D341Med (cell line): ENCODE measurements at regions not wholly inside any gene's neighbourhood (a gene's known extent, or its start where the extent isn't known, plus 50 kb on each side); places are given as distances from the start of the nearest gene placed in this dataset.
"Not testable (repeated sequence)": the region's sequence is repeated elsewhere in the genome, so short reads cannot be mapped to it uniquely, and the experiment has no call there.

Source experiments
- DNase-seq: peaks from one replicate; pipeline ENCODE4 v3.0.0; 2012; ENCODE audit warnings: low spot score

- no peak for DNase-seq
Observed at GRCh38 chr12:46571608-46572007, 199.0 kb upstream of the SLC38A2 start.

- no peak for DNase-seq
Observed at GRCh38 chr12:46569826-46570439, 197.4 kb upstream of the SLC38A2 start.

- no peak for DNase-seq
Observed at GRCh38 chr12:46567667-46568066, 195.1 kb upstream of the SLC38A2 start.

DNA sequence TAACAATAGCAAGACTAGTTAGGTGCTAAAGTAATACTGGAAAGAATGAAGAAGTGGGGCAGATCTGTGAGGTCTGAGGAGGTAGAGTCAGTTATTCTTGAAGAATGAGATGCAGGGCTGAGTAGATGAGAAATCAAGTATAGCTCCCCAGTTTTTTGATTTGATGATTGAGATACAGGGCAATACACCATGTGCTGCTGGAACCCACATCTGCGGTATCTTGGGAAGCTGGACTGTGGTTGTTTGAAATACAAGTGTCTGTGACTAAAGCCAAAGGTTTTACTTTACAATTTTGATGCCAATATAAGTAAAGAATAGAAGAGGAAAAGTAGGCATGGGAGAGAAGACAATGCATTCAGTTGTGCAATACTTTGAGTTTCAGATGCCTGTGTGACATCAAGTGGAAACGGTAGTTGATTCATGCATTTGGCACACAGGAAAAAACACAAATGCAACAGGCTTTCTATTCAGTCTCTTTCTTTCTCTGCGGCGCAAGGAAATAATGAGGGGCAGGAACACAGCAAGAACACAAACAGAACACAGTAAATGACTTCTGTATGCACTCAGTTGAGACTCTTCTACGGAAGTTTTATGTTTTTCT lies 190.2 kb upstream of the SLC38A2 start:
- DNase-seq, result no peak

- DNase-seq, result not testable (repeated sequence)
Observed at GRCh38 chr12:46561769-46562624, 189.4 kb upstream of the SLC38A2 start.

DNA sequence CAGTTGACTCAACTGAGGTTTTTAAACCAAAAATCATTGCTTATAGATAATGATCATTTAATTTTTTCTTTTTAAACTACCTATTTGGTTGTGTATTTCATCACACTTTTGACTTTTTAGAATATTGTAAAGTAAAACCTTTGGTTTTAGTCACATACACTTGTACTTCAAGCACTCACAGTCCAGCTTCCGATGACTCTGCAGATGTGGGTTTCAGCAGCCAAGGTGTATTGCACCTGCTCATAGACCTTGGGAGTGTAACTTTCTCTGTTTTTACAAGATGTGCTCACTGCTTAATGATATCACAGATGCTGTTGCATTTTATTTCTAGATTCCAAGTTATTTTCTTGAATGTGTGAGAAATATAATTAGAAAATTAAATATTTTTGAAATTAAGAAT lies 188.3 kb upstream of the SLC38A2 start:
- DNase-seq, result no peak

DNA sequence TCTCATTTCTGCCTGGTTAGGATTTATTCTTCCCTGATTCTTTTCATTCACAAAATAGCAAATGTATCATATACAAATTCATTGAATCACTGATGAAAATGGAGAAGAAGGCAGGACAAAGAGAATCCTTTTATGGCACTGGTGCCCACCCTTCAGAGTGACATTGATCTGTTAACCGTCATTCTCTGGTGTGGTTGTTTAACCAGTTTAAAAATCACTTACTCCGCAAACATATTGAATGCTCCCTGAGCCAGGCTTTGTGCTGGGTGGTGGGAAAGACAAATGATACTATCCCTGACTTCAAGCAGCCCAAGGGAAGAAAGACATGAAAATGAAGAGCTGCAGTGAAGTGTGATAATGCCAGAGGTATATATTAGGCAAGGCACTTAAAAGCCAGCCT lies 187.5 kb upstream of the SLC38A2 start:
- DNase-seq, result no peak

- no peak for DNase-seq
Observed at GRCh38 chr12:46559311-46559710, 186.7 kb upstream of the SLC38A2 start.

- no peak for DNase-seq
Observed at GRCh38 chr12:46558677-46559076, 186.1 kb upstream of the SLC38A2 start.

DNA sequence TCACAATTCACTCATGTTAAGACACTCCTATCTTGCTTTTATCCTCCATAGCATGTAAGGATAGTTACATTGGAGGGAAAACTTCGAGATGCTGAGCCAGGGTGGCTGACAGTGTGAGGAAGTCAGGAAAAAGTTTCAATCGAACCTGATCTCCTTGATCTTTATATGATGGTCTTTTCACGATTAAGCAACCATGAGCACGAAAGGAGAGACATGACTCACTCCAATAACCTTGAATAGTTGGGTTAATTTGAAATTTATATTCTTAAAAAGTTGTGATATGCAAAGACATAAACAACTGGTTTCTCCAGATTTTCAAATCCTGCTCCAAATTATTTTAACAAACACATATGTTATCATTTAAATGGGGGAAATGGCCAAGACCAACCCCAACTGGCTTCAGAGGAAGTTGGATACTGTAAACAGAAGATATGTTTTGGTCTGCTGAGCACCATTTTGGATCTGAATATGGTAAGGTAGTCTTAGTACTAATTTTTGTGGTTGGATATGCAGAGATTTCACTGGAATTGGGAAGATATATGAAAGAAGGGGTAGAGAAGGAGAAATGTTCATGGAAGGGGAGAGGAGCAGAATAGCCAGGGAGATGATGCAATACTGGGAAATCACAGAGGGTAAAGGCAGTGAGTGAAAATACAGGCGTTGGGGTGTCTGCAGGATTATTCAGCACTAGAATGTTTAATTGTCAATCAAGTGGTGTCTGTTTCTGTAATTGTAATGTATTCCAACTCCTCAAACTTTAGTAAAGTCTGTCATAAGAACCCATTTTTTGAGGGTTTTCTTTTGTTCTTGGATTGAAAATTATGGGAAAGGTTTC lies 185.2 kb upstream of the SLC38A2 start:
- no peak for DNase-seq

DNA sequence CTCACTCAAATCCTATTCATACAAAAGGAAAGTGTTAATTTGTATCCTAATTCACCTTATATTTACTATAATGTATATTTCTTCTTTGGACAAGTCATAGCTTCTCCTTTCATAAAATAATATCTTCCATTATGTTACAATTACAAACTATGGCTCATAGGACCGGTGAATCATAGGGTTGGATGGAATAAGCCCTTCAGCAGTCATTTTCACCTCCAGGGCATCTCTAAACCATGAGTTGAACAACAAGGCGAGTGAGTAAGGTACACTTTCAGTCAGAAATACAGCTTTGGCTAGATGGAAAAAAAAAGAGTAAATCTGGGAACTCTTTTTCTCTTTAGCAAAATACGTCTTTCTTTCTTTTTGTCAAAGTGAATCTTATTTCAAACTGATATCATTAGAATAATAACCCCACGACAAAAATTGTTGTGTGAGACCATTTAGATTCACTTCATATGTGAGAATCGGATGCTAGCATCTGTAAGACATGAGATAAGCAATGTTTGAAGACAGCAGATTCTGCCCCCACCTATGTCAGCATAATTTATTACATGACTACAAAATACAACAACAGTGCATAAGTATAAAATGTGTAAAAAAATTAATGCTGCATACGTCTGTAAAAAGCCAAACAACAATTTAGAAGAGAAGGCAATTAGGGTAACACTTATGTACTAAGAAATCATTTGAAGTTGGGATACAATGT lies 184.4 kb upstream of the SLC38A2 start:
- no peak for DNase-seq

DNA sequence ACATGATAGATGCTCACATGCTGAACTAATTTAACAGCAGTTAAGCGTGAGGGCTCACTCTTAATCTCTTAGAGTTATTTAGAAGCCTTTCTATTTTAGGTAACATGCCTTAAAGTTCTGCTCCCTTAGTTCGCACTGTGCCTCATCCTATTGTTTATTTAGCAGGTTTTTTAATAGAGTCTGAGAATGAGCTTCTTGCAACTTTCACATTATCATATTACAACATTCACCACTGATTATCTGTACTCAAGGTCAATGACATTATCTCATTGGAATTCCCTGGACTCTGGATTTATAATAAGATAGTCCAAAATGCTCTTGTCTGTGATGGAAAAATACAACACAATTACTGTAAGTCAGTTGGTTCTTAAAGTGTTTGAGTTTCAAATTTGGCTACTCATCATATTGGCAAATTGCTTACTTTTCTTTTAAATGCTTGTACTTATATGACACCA lies 183.6 kb upstream of the SLC38A2 start:
- DNase-seq, result no peak

DNA sequence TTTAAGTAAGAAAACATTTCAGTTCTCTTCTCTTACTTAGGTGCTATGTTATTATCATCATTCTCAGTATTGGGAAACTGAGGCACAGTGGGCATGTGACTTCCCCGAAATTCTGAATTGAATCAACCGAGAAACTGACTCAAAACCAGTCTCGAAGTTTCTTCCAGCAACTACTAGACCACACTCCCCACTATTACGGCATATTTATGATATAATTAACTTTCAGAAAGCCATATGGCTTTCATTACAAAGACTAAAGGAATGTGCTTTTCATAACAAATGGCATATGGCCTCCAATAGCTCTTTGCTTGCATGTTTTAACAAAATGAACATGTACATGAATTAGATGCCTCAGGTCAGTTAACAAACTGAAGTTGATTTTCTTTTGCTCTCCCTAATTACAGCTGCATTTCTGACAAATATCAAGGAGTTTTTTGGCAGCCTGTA lies 182.9 kb upstream of the SLC38A2 start:
- no peak for DNase-seq

- no peak for DNase-seq
Observed at GRCh38 chr12:46554460-46554859, 181.9 kb upstream of the SLC38A2 start.

DNA sequence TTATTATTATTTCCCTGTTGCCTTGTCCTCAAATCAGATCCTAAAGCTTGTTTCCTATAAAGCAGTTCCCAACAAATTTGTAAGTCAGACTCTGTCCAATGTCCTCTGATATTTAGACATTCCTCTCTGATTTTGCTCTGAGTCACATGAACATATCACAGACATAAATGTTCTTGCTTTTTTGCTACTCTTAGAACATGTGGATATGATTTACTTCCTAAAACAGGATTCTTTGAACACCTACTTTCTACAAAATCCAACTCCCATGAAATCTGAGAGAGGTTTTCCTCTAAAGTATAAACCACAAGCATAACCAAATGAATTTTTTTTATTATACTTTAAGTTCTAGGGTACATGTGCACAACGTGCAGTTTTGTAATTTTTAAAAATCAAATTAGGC lies 181.3 kb upstream of the SLC38A2 start:
- no peak for DNase-seq

DNA sequence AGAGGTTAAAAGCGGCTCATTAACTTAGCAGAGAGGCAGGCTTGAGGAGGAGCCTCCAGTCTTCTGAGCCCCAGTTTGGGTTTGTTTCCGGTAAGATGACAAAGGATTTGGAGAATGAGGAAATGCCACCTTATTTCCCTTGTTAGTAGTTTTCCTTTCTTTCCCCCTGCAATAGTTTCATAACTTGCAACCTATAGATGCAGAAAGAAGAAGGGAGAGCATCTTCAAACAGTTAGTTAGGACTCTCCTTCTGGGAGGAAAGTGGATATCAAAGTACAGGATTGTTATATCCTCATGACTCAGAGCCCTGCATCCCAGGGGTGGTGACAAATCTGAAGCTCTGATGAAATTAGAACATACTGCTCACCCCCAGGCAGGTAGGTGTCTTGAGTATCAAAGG lies 180.7 kb upstream of the SLC38A2 start:
- DNase-seq, result no peak

DNA sequence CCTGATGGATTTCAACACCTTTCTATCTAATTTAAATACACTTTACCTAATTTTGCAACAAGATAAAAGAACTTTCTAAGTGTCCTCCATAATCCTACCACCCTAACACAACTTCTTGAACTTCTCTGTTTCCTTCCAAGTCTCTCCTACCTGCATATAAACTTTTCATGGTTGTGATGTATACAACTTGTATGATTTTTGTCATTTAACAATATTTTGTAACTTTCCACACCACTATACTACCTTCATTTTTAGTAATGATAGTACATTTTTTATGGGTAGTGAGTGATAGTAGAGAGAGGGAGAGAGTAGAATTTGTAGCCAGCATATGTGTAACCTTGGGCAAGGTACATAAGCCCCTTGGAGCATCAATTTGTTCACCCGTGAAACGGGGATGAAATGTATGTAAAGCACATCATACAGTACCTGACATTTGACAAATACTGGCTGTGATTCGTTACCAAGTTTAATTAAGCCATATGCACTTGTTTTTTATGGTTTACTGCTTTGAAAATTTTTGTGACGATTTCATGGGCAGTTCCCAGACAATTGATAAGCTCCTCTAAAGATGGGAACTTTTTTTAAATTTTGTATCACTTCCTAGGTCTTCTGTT lies 177.8 kb upstream of the SLC38A2 start:
- DNase-seq, result no peak

GRCh38 chr12:46549527-46550265 lies 177.1 kb upstream of the SLC38A2 start:
- DNase-seq, result no peak

DNA sequence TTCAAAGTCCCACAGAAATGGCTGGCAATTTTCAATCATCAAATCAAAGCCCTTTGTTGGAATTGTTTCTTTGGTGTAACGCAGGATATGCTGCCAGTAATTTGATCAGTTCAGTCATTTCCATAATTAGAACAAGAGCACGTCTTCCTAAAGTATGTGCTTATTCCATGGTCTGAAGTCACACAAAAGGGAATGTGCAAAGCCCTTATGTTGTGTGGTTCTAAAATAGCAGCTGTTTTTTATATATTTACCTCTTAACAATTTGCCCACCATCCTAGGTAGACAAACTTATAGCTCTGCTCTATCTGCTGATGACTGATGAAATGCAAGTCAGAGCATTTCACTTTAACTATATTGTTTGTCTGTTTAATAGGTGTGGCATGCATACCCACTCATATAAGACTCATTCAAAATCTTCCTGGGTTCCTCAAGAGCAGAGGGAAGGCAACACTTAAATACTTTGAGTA lies 176.1 kb upstream of the SLC38A2 start:
- DNase-seq, result no peak
